Activated T-helper 2 cell treated with anti-CD3 and anti-CD28 coated beads, Interferon-gamma antibody, Interleukin-2, Interleukin-4, amounts not matched to agents 10 μg/mL and 5 μg/mL and 100 μg/mL, durations not matched to agents 14 hours and 24 hours and 36 hours (primary cell): ENCODE measurements at regions not wholly inside any gene's neighbourhood (a gene's known extent, or its start where the extent isn't known, plus 50 kb on each side); places are given as distances from the start of the nearest gene placed in this dataset.

Source experiments
- DNase-seq: peaks from one replicate; pipeline ENCODE4 v3.0.0; 2021; ENCODE audit warnings: low spot score
- H3K27ac Mint-ChIP-seq: one replicate; pipeline ENCODE4 v1.8.0; 2021; ENCODE audit warnings: mixed read lengths
- H3K27me3 Mint-ChIP-seq: one replicate; pipeline ENCODE4 v1.8.0; 2021; ENCODE audit warnings: low read depth, mixed read lengths
- H3K36me3 Mint-ChIP-seq: one replicate; pipeline ENCODE4 v1.8.0; 2021; ENCODE audit warnings: low read depth, mixed read lengths
- H3K4me1 Mint-ChIP-seq: one replicate; pipeline ENCODE4 v1.8.0; 2021; ENCODE audit warnings: low read depth, mixed read lengths
- H3K4me3 Mint-ChIP-seq: one replicate; pipeline ENCODE4 v1.8.0; 2021; ENCODE audit warnings: low read depth, mild to moderate bottlenecking, moderate library complexity, mixed read lengths
- H3K9me3 Mint-ChIP-seq: one replicate; pipeline ENCODE4 v1.8.0; 2021; ENCODE audit warnings: mixed read lengths
- intact Hi-C: fragments of 100-400 bp; cut with micrococcal nuclease; formaldehyde crosslinking; loops from one replicate; pipeline ENCODE4 v1.15.1; 2023

- intact Hi-C loops: loop anchor here (1.0 to 10.0 kb wide), 12 partner anchors 21 to 458 kb away; no protein-coding TSS in a partner anchor
- H3K27ac Mint-ChIP-seq: no peak overlapping the region
Measured at GRCh38 chr6:149212892-149213801, 104.4 kb upstream of the TAB2 start.

DNA sequence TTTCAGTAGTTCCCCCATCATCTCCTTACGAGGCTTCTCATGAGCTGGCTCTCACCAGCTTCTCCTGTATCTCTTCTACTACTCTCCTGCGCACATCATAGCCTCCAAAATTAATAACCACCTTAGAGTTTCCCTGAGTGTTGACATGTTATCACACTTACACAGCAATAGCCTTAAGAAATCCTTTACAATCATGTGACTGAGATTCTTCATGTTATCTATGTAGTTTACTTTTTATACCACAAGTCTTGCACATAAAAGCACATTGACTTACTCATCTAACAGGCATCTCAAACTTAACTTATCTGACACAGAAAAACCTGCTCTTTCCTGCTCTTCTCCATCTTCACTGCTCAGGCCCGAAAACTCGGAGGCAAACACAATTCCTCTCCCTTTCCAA is 103.7 kb upstream of the TAB2 start:
- H3K27me3 Mint-ChIP-seq: no peaks in the 10 kb centered on the region
- intact Hi-C loops: loop anchor here (1.0 to 10.0 kb wide), 11 partner anchors 20 to 459 kb away; no protein-coding TSS in a partner anchor
- H3K36me3 Mint-ChIP-seq: peaks cover 9% of the 10 kb centered on the region
- no peak for DNase-seq
- no peaks in the 10 kb centered on the region for H3K9me3 Mint-ChIP-seq
- H3K4me1 Mint-ChIP-seq: peaks cover 28% of the 10 kb centered on the region
- no peak overlapping the region for H3K27ac Mint-ChIP-seq
- H3K4me3 Mint-ChIP-seq: no peak overlapping the region

More at GRCh38 chr6:149212892-149213801, 104.4 kb upstream of the TAB2 start:
- peaks cover 12% of the 10 kb centered on the region for H3K36me3 Mint-ChIP-seq
- peaks cover 24% of the 10 kb centered on the region for H3K4me1 Mint-ChIP-seq
- peak; percentile 27 for DNase-seq
- no peaks in the 10 kb centered on the region for H3K9me3 Mint-ChIP-seq
- H3K27me3 Mint-ChIP-seq: no peaks in the 10 kb centered on the region
- no peak overlapping the region for H3K4me3 Mint-ChIP-seq

DNA sequence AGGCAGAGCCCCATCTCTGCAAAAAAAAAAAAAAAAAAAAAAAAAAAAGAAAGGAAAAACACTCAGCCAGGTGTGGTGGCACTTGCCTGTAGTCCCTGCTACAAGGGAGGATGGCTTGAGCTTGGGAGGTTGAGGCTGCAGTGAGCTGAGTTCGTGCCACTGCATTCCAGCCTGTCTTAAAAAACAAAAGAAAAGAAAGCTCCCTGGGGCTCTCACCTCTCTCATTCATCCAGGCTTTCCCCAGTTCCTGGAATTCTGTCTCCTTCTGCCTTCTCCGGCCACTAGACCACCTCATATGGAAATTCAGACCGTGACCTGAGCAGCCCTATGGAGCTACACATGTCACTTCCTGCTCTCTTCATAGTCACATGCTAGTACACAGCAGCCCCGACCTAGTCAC is 101.1 kb upstream of the TAB2 start:
- Mint-ChIP-seq H3K27ac (peak overlapping the region; percentile 65), H3K9me3 (peaks cover 10% of the 10 kb centered on the region), H3K36me3 (peaks cover 21% of the 10 kb centered on the region), H3K4me1 (peaks cover 38% of the 10 kb centered on the region), H3K4me3 (no peak overlapping the region), H3K27me3 (no peaks in the 10 kb centered on the region)
- no peak for DNase-seq
- intact Hi-C loops: loop anchor here (10.0 kb wide), 1 partner anchor 462 kb away; no protein-coding TSS in a partner anchor

GRCh38 chr6:149217466-149217888 is 100.0 kb upstream of the TAB2 start:
- Mint-ChIP-seq H3K9me3 (peaks cover 10% of the 10 kb centered on the region), H3K4me3 (no peak overlapping the region), H3K27ac (peak overlapping the region; percentile 75), H3K36me3 (peaks cover 29% of the 10 kb centered on the region), H3K27me3 (no peaks in the 10 kb centered on the region), H3K4me1 (peaks cover 42% of the 10 kb centered on the region)
- intact Hi-C loops: loop anchor here (10.0 kb wide), 1 partner anchor 463 kb away; no protein-coding TSS in a partner anchor
- DNase-seq: no peak

GRCh38 chr6:149218471-149218870 is 99.0 kb upstream of the TAB2 start:
- peak overlapping the region; percentile 86 for H3K27ac Mint-ChIP-seq
- H3K36me3 Mint-ChIP-seq: peaks cover 29% of the 10 kb centered on the region
- DNase-seq: no peak
- intact Hi-C loops: loop anchor here (1.0 to 10.0 kb wide), 2 partner anchors 15 to 464 kb away; no protein-coding TSS in a partner anchor
- no peaks in the 10 kb centered on the region for H3K27me3 Mint-ChIP-seq
- H3K4me3 Mint-ChIP-seq: peak overlapping the region; percentile 28
- peaks cover 48% of the 10 kb centered on the region for H3K4me1 Mint-ChIP-seq
- peaks cover 10% of the 10 kb centered on the region for H3K9me3 Mint-ChIP-seq

DNA sequence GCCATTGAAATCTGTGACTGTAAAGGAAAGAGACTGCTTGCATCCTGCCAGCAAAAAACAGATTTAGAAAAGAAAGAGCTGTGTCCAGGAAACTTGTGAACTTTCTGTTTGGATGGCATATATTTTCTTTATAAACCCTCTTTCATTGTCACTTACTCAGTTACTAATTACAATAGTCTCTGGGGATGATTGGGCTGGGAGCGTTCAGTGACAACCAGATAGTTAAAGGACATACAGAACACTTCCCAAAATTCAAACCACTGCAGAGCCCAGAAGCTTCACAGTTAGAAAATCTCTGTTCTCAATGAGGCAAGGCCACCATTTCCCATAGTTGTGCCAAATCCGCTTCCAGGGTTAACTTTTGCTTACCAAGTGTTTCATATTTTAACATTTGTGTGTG is 98.6 kb upstream of the TAB2 start:
- no peak for DNase-seq
- Mint-ChIP-seq H3K9me3 (peaks cover 10% of the 10 kb centered on the region), H3K4me1 (peaks cover 52% of the 10 kb centered on the region), H3K27ac (peak overlapping the region; percentile 86), H3K4me3 (no peak overlapping the region), H3K27me3 (no peaks in the 10 kb centered on the region), H3K36me3 (peaks cover 29% of the 10 kb centered on the region)
- intact Hi-C loops: loop anchor here (1.0 to 10.0 kb wide), 2 partner anchors 14 to 464 kb away; no protein-coding TSS in a partner anchor

GRCh38 chr6:149220882-149221773 is 96.4 kb upstream of the TAB2 start:
- no peaks in the 10 kb centered on the region for H3K27me3 Mint-ChIP-seq
- no peak overlapping the region for H3K4me3 Mint-ChIP-seq
- H3K9me3 Mint-ChIP-seq: peaks cover 10% of the 10 kb centered on the region
- no peak for DNase-seq
- H3K27ac Mint-ChIP-seq: no peak overlapping the region
- intact Hi-C loops: no loop called here
- H3K36me3 Mint-ChIP-seq: peaks cover 35% of the 10 kb centered on the region
- peaks cover 56% of the 10 kb centered on the region for H3K4me1 Mint-ChIP-seq

DNA sequence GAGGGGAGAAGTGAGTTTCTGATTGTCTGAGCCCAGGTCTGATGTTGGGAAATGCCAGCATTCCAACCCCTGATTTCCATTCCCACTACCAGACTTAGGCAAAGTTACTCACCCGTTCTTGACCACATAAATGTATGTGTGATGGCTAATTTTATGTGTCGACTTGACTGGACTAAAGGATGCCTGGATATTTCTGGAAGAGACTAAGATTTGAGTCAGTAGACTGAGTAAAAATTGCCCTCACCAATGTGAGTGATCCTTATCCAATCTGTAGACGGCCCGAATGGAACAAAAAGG is 95.8 kb upstream of the TAB2 start:
- Mint-ChIP-seq H3K4me1 (peaks cover 59% of the 10 kb centered on the region), H3K36me3 (peaks cover 33% of the 10 kb centered on the region), H3K27me3 (no peaks in the 10 kb centered on the region), H3K9me3 (peaks cover 10% of the 10 kb centered on the region), H3K27ac (no peak overlapping the region), H3K4me3 (no peak overlapping the region)
- no peak for DNase-seq
- intact Hi-C loops: no loop called here

DNA sequence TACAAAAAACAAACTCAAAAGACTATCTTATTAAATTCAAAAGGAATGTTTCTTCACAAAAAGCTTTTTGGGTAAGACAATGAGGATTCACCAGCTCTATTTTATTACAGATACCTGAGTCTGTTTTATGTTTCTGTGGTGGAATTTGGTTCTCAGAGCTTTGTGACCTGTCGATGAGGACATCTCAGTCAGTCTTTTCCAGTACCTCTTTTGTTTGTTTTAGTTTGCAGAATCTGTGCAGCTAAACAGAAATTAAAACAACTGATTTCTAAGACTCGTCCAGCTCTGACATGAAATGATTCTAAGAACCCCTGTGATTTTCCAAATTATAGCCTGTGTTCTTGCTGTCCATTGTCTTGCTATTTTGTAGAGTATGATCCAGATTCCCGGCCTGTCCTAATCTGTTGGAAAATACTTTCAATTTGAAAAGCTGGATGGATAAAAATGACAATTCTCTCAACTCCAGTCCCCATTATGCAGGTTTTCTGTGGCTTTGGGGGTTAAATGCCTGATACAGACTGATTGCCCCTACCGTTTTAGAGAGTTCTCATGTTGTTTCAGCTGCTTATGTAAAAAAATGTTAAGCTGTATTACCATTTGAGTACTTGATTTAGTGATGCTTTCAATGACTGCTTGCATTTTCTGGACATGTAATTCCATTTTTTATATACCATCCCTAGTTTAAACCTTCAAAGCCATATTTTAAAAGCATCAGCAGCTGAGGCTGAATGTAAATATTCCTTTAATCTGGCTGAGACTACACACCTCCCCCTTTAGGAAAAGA is 94.2 kb upstream of the TAB2 start:
- H3K27ac Mint-ChIP-seq: peak overlapping the region; percentile 12
- peaks cover 10% of the 10 kb centered on the region for H3K9me3 Mint-ChIP-seq
- no peak overlapping the region for H3K4me3 Mint-ChIP-seq
- no peak for DNase-seq
- intact Hi-C loops: no loop called here
- H3K4me1 Mint-ChIP-seq: peaks cover 51% of the 10 kb centered on the region
- H3K27me3 Mint-ChIP-seq: no peaks in the 10 kb centered on the region
- peaks cover 29% of the 10 kb centered on the region for H3K36me3 Mint-ChIP-seq

DNA sequence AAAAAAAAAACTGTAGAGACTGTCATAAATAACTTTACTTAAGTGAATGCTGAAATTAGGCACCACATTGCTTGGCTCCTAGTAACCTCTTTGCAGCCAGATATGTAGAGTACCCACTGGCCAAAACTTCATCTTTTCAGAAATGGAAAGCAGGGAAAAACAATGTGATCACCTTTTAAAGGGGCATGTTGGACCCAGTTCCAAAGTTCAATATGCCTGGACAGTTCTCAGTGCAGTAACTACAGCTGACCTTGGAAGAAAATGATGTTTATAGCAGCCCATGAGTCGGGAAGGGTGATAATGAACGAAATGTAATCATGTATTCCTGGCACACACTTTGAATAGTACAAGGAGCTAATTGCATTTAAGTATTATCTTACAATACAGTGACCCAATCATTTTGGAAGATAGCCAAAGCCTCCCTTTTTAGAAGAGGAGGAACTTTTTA is 93.6 kb upstream of the TAB2 start:
- Mint-ChIP-seq H3K4me3 (no peak overlapping the region), H3K27me3 (no peaks in the 10 kb centered on the region), H3K27ac (peak overlapping the region; percentile 12), H3K36me3 (peaks cover 29% of the 10 kb centered on the region), H3K4me1 (peaks cover 45% of the 10 kb centered on the region), H3K9me3 (peaks cover 10% of the 10 kb centered on the region)
- intact Hi-C loops: no loop called here
- DNase-seq: no peak

DNA sequence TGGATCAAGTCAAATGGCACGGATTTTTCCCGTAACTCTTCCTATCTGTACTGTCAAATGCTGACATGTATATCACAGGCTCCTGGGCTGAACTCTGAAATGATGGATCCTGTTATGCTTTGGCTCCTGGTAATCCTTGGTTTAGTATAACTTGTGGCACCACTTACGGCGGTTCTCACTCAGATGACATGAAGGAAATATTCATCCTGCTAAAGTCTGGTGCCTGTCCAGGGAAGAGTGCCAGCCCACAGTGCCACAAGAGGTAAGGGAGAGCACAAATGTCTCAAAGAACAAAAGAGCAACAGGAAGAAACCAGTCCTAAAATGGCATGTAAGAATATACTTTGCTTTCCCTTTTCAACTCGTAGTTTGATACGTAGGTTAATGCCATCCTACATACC is 93.1 kb upstream of the TAB2 start:
- intact Hi-C loops: no loop called here
- no peak overlapping the region for H3K4me3 Mint-ChIP-seq
- H3K27ac Mint-ChIP-seq: no peak overlapping the region
- DNase-seq: no peak
- H3K27me3 Mint-ChIP-seq: no peaks in the 10 kb centered on the region
- H3K9me3 Mint-ChIP-seq: peaks cover 9% of the 10 kb centered on the region
- peaks cover 28% of the 10 kb centered on the region for H3K36me3 Mint-ChIP-seq
- H3K4me1 Mint-ChIP-seq: peaks cover 42% of the 10 kb centered on the region

GRCh38 chr6:149225370-149225769 is 92.1 kb upstream of the TAB2 start:
- Mint-ChIP-seq H3K4me1 (peaks cover 44% of the 10 kb centered on the region), H3K27ac (no peak overlapping the region), H3K9me3 (peaks cover 5% of the 10 kb centered on the region), H3K27me3 (no peaks in the 10 kb centered on the region), H3K36me3 (peaks cover 23% of the 10 kb centered on the region), H3K4me3 (no peak overlapping the region)
- intact Hi-C loops: no loop called here
- no peak for DNase-seq
